ENCODE measurements at regions not wholly inside any gene's neighbourhood (a gene's known extent, or its start where the extent isn't known, plus 50 kb on each side); places are given as distances from the start of the nearest gene placed in this dataset.

DNA sequence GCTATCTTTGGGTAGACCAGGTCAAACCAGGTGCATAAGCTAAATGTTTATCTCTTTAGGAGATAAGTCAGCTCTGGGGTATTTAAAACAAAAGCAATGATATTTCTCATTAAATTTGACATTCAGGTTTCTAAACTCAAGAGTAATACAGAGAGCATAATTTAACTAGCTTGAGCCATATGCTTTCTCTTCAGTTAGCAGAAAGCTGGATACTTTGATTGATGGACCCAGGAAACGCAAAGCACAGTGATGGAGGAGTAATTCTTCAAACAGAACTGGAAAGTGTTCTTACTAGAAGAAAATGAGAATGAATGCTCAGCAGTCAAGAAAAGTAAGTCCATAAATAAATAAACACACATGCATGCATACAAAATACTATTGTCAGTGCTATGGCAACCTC is 885.7 kb upstream of the RAG2 start:
- Histone ChIP-seq H3K27me3 (ENCODE audit: insufficient read depth, low read depth, severe bottlenecking) (no peaks in the 10 kb centered on the region), H3K9me3 (ENCODE audit: severe bottlenecking) (no peaks in the 10 kb centered on the region), H3K36me3 (no peaks in the 10 kb centered on the region), H3K4me3 (ENCODE audit: low read depth, low read length) (no peak overlapping the region), H3K27ac (no peak overlapping the region)
- DNase-seq = no peak
- TF ChIP-seq, protein P1, sequence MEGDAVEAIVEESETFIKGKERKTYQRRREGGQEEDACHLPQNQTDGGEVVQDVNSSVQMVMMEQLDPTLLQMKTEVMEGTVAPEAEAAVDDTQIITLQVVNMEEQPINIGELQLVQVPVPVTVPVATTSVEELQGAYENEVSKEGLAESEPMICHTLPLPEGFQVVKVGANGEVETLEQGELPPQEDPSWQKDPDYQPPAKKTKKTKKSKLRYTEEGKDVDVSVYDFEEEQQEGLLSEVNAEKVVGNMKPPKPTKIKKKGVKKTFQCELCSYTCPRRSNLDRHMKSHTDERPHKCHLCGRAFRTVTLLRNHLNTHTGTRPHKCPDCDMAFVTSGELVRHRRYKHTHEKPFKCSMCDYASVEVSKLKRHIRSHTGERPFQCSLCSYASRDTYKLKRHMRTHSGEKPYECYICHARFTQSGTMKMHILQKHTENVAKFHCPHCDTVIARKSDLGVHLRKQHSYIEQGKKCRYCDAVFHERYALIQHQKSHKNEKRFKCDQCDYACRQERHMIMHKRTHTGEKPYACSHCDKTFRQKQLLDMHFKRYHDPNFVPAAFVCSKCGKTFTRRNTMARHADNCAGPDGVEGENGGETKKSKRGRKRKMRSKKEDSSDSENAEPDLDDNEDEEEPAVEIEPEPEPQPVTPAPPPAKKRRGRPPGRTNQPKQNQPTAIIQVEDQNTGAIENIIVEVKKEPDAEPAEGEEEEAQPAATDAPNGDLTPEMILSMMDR (IDR thresholded peaks at IDR 0.05; ENCODE audit: low read depth, low read length) = no peak

- H3K9me3 ChIP-seq (ENCODE audit: severe bottlenecking) = no peaks in the 10 kb centered on the region
- no peak overlapping the region for H3K27ac ChIP-seq
- H3K4me3 ChIP-seq (ENCODE audit: low read depth, low read length) = no peak overlapping the region
- H3K36me3 ChIP-seq = no peaks in the 10 kb centered on the region
- H3K27me3 ChIP-seq (ENCODE audit: insufficient read depth, low read depth, severe bottlenecking) = no peaks in the 10 kb centered on the region
- DNase-seq = no peak
- TF ChIP-seq, protein P1 (IDR thresholded peaks at IDR 0.05; ENCODE audit: low read depth, low read length) = no peak
These were observed 876.9 kb upstream of the RAG2 start for GRCh38 chr11:37474889-37475288.

GRCh38 chr11:37468344-37468743 is 870.3 kb upstream of the RAG2 start:
- no peaks in the 10 kb centered on the region for H3K9me3 ChIP-seq (ENCODE audit: severe bottlenecking)
- H3K27ac ChIP-seq = no peak overlapping the region
- no peak for DNase-seq
- H3K36me3 ChIP-seq = no peaks in the 10 kb centered on the region
- TF ChIP-seq, protein P1 (IDR thresholded peaks at IDR 0.05; ENCODE audit: low read depth, low read length) = no peak
- no peak overlapping the region for H3K4me3 ChIP-seq (ENCODE audit: low read depth, low read length)
- no peaks in the 10 kb centered on the region for H3K27me3 ChIP-seq (ENCODE audit: insufficient read depth, low read depth, severe bottlenecking)

DNA sequence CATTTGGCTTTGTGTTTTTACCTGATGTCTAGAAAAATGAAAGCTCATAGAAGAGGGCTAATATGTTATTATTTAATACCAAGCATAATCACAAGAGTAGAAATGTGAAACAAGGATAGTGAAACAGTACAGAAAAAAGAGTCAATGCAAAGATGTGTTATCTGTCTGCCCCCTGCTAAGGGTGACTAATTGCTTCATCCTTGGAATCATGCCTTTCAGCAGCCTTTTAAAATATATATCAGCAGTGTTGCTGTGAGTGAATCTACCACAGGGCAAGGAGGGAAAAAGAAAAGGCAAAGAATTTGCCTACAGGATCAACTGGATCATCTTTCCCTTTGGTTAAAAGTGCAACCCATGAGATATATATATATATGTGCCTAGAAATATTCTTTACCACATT is 867.2 kb upstream of the RAG2 start:
- no peak overlapping the region for H3K4me3 ChIP-seq (ENCODE audit: low read depth, low read length)
- TF ChIP-seq, protein P1 (IDR thresholded peaks at IDR 0.05; ENCODE audit: low read depth, low read length) = no peak
- DNase-seq = no peak
- H3K36me3 ChIP-seq = no peaks in the 10 kb centered on the region
- H3K9me3 ChIP-seq (ENCODE audit: severe bottlenecking) = no peaks in the 10 kb centered on the region
- no peak overlapping the region for H3K27ac ChIP-seq
- H3K27me3 ChIP-seq (ENCODE audit: insufficient read depth, low read depth, severe bottlenecking) = no peaks in the 10 kb centered on the region

DNA sequence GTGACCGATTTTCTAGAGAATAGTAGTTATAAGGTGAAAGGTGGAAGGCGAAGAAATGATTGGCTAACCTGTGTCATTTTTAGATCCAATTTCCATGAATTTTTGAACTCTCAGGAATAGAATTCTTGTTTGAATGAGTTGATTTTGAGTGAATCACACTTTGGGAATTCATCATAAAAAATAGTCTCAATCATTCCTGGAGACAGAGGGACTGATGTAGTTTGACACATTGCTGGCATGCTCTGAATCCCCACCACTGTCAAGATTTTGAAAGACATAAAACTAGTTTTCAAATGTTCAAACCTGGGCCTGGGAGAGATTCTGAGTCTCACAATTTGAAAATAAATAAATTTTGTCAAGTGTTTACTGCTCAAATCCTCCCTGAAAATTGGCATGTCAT is 861.4 kb upstream of the RAG2 start:
- TF ChIP-seq, protein P1 (IDR thresholded peaks at IDR 0.05; ENCODE audit: low read depth, low read length) = no peak

DNA sequence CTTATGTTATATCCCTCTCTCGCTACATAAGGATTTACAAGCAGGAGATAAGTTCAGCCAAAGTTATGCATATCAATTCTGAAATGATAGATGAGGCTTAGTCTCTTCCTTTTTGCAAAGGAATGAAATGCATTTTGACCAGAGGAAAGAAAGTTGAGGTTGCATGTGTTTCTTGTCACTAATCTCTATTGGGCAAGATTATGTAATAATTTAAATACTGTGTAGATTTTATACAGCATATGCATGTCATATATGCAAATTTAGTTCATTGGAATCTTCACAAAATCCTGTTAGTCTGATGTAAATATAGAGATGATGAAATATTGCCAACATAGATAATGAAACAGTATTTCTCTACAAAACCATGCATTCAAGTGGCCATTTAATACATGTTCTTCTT is 858.7 kb upstream of the RAG2 start:
- Histone ChIP-seq H3K4me3 (ENCODE audit: low read depth, low read length) (no peak overlapping the region), H3K27me3 (ENCODE audit: insufficient read depth, low read depth, severe bottlenecking) (no peaks in the 10 kb centered on the region), H3K27ac (no peak overlapping the region), H3K36me3 (no peaks in the 10 kb centered on the region), H3K9me3 (ENCODE audit: severe bottlenecking) (no peaks in the 10 kb centered on the region)
- TF ChIP-seq, protein P1 (IDR thresholded peaks at IDR 0.05; ENCODE audit: low read depth, low read length) = no peak
- no peak for DNase-seq

More for the DNA sequence above, 861.4 kb upstream of the RAG2 start:
- DNase-seq = no peak
- no peaks in the 10 kb centered on the region for H3K9me3 ChIP-seq (ENCODE audit: severe bottlenecking)
- H3K27ac ChIP-seq = no peak overlapping the region
- no peaks in the 10 kb centered on the region for H3K27me3 ChIP-seq (ENCODE audit: insufficient read depth, low read depth, severe bottlenecking)
- H3K4me3 ChIP-seq (ENCODE audit: low read depth, low read length) = no peak overlapping the region
- H3K36me3 ChIP-seq = no peaks in the 10 kb centered on the region
